Heart left ventricle (tissue), 13 donors: ENCODE measurements at regions not wholly inside any gene's neighbourhood (a gene's known extent, or its start where the extent isn't known, plus 50 kb on each side); places are given as distances from the start of the nearest gene placed in this dataset.

Experiments
- POLR2A ChIP-seq, 2 donors: fragments of 450-650 bp; IDR thresholded peaks; one replicate each; pipeline ENCODE4 v1.6.1; 2017; ENCODE audit warnings: antibody characterized with exemption in 2 of 2, mild to moderate bottlenecking in 2 of 2, moderate library complexity in 2 of 2
- TF ChIP-seq, protein P1 (sequence below), 12 donors: fragments of 200-600 bp; sonication (generic) in 4 of 12; IDR thresholded peaks; one replicate each; pipeline versions ENCODE4 v1.5.0 to v1.8.0; 2018 to 2022; ENCODE audit warnings: antibody characterized with exemption in 12 of 12, mild to moderate bottlenecking in 5 of 12
- donor health status: ischemic (EF 13 %, LVEDD 7.1; RV severe dilation, severe dysfunction).
- donor health status: DM: no; HTN: yes; CAD: no.
- donor health status: DM: no; HTN: no; CAD: no.
- donor health status: ischemic (EF 25% LVEDD 6.9; RV normal size, moderate dysfunction).
- donor health status: ischemic (EF 25% LVEDD 5.7; RV mildly dilated, moderate dysfunction).
- donor health status: ischemic (EF 35%, LVEDD 5.7; RV mildly dilated, moderate dysfunction).
- donor health status: nonischemic (EF 11% LVEDD 7.7; RV severe dilation, severe dysfunction).
- donor health status: DM: yes; HTN: yes; CAD: no.
- donor health status: PGD.
- donor health status: ischemic (EF 29% LVEDD 5.4; RV normal size, mild dysfunction).
- donor health status: nonischemic (EF 23%, LVEDD 6.1; RV moderate dilation, normal function).

DNA sequence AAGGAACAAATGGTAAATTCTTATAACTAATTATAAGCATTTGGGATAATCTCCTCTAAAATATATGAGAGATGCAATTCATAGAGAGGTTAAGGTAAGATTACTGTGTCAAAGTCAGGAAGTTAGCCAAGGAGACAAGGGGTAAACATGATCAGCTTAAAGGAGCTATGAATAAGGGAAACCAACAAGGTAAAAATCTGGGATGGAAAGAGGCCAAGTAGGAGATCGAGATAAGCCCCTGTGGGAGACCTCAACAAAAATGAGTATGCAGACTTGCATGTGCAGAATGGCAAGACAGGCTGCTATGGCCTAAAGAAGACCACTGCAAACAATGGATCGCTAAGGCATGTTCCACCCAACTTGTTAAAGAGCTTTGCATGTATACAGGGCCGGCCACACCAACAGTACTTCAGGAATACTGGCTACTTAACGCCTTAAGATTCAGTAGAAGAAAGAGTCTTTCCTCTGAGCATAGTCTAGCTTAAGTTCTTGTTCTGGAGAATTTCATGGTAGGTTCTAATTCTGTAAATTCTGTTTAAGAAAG, 738.6 kb downstream of the GALC start:
- no peak for TF ChIP-seq POLR2A (IDR thresholded peaks at IDR 0.05)
- TF ChIP-seq, protein P1, sequence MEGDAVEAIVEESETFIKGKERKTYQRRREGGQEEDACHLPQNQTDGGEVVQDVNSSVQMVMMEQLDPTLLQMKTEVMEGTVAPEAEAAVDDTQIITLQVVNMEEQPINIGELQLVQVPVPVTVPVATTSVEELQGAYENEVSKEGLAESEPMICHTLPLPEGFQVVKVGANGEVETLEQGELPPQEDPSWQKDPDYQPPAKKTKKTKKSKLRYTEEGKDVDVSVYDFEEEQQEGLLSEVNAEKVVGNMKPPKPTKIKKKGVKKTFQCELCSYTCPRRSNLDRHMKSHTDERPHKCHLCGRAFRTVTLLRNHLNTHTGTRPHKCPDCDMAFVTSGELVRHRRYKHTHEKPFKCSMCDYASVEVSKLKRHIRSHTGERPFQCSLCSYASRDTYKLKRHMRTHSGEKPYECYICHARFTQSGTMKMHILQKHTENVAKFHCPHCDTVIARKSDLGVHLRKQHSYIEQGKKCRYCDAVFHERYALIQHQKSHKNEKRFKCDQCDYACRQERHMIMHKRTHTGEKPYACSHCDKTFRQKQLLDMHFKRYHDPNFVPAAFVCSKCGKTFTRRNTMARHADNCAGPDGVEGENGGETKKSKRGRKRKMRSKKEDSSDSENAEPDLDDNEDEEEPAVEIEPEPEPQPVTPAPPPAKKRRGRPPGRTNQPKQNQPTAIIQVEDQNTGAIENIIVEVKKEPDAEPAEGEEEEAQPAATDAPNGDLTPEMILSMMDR (IDR thresholded peaks at IDR 0.05) = no peak
